H1 (cell line): ENCODE measurements at regions not wholly inside any gene's neighbourhood (a gene's known extent, or its start where the extent isn't known, plus 50 kb on each side); places are given as distances from the start of the nearest gene placed in this dataset.

Source experiments
- E2F6 ChIP-seq: IDR thresholded peaks from 2 replicates; pipeline ENCODE4 v1.6.1; 2012; ENCODE audit warnings: inconsistent platforms
- KDM4A ChIP-seq: IDR thresholded peaks from one replicate; pipeline ENCODE4 v1.7.1; 2012; ENCODE audit warnings: low read depth, mild to moderate bottlenecking, moderate library complexity, low read length, inconsistent platforms; ENCODE audit not compliant: severe bottlenecking
- MAFK ChIP-seq: IDR thresholded peaks from 2 replicates; pipeline ENCODE4 v1.6.1; 2012; ENCODE audit warnings: low read depth, mild to moderate bottlenecking, improper control_type of control experiment, low read length
- NRF1 ChIP-seq: IDR thresholded peaks from 2 replicates; pipeline ENCODE4 v1.6.1; 2011; ENCODE audit warnings: mild to moderate bottlenecking, low read depth, low read length, improper control_type of control experiment
- PHF8 ChIP-seq: fragments of 200-600 bp; sonication (generic); conservative IDR thresholded peaks from 2 replicates; pipeline ENCODE4 v1.7.1; 2012; ENCODE audit warnings: low read depth, mild to moderate bottlenecking, inconsistent platforms, low read length, moderate library complexity
- TCF12 ChIP-seq: IDR thresholded peaks from 2 replicates; pipeline ENCODE4 v1.6.1; 2011; ENCODE audit warnings: low read depth, mild to moderate bottlenecking, low read length

- TF ChIP-seq PHF8 (no peak), E2F6 (no peak), MAFK (no peak), NRF1 (no peak), TCF12 (no peak), KDM4A (no peak)
These were observed 481.5 kb upstream of the HSF2 start (continued) for GRCh38 chr6:121917834-121918559.
